Eye (tissue), 1 donor: ENCODE measurements at regions not wholly inside any gene's neighbourhood (a gene's known extent, or its start where the extent isn't known, plus 50 kb on each side); places are given as distances from the start of the nearest gene placed in this dataset.

Experiments
- DNase-seq: peaks from one replicate; pipeline ENCODE4 v3.0.0-alpha.2; 2015

DNA sequence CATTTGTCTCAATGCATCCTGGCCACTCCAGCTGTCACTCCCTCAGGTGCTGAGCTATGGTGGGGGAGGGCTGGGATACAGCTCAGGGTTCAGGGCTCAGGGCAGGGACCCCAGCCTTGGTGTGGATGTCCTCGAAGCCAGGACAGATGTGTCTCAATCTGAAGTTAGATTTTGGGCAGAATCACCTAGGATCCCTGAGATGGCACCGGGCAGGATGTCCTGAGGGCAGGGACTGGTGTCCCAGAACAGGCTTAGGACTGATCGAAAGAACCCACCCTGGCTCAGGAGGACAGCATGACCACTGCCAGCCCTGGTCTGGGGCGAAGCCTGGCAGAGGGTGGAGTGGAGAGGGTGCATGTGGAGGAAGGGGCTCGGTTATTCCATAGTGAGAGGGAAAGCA, 96.8 kb upstream of the THY1 start:
- DNase-seq, result no peak

- peak; percentile 86 for DNase-seq
These were observed 96.1 kb upstream of the THY1 start for GRCh38 chr11:119518746-119519730.

DNA sequence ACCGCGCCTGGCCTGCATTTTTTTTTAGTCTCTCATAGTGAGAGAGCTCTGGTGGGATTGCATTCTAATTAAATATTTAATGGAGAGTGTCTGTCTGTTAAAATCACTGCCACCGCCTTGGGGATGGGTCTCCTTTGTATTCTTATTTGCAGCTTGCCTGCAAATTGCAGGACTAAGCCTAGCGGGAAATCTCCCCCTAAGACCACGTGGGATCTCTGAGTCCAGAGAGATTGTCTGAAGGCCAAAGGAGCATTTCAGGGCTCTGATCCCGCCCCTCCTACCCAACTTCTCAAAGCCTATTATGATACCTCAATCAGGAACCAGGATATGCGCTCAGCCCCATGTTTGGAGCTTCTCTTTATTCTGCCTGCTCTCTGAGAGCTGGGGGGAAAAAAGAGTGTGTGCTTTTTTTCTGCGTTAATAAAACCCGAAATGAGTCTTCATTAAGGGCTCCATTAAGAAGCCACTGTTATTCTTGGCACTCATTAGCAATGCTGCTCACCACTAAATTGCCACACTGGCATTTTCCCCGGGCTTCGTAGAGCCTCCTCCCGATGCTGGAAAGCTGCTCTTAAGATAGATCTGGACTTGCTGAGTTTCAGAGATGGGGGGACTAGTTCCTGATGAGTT, 92.9 kb upstream of the THY1 start:
- no peak for DNase-seq

GRCh38 chr11:119513806-119514170, 90.8 kb upstream of the THY1 start:
- DNase-seq, result no peak

DNA sequence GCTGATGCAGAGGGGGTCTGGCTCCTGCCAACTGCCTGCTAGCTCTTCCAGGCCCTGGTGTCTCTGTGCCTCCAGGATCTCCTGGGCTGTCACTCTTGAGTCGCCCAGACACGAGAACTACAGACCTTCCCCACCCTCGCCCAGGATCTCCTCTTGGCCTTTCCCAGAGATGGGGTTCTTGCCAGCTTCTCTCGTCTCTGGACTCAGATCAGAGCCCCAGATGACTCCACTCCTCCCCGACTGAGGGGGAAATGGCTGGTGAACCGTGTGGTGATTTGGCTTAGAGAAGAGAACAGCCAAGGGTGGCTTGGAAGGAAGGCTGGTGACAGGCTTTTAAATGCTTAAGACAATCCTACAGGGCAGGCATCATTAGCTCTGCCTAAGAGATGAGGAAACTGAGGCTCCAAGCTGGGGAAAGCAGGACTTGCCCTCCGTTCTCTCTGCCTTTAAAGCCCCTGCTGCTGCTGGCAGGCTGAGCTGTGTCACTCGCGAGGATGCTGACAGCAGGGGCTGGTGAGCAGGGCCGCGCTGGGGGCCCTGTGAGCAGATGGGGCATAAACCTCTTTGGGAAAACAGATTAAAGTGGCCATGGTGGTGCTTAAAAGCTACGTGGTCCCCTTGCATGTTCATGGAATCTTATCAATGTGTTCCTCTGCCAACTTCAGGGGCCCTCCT, 90.3 kb upstream of the THY1 start:
- peak; percentile 27 for DNase-seq

DNA sequence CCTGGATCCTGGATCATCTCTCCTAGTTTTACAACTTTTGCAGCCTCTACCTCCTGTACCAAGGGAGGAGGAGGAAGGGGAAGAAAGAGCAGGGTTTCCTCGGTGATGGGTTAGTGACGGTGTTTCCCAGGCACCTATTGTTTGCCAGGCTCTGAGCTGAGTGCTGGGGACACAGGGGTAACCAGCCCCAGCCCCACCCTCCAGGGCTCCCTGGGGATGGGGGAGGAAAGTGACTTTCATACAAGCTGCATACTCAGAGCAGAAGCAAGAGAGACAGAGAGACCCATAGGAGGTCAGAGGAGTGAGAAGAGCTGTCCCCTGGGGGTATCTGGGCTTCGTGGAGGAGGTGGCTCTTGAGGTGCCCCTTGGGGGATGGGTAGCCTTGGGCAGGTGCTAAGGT, 89.4 kb upstream of the THY1 start:
- DNase-seq, result no peak

DNA sequence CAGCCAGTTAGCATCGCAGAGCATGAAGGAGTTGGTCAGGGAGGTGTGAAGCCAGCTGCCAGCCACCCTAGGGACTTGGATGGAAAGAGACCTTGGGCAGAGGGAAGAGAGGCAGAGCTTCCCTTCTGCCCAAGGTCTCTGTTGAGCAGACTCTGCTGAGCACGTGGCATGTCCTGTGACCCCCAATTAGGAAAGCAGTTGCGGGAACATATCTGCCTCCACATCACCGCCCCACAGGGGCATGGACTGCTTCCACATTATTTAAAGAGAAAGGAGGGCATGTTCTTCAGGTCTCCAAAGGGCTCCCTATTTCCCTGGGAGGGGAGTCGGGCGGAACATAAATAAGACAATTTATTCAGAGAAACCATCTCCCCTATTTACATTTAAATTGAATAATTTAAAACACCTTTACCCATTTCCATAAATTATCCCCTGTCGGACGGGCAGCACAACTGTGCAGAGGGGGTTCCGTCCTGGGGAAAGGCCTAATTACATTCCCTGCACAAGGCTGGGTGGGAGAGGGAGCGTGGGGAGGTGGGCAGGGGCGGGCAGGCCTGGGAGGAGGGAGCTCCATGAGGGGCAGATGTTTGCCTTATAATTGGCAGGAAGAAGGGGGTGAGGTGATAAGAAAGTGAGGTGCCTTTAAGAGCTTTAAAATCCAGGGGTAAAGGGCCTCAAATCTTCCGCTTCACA, 88.8 kb upstream of the THY1 start:
- no peak for DNase-seq

GRCh38 chr11:119509969-119510401, 87.0 kb upstream of the THY1 start:
- peak; percentile 35 for DNase-seq

DNA sequence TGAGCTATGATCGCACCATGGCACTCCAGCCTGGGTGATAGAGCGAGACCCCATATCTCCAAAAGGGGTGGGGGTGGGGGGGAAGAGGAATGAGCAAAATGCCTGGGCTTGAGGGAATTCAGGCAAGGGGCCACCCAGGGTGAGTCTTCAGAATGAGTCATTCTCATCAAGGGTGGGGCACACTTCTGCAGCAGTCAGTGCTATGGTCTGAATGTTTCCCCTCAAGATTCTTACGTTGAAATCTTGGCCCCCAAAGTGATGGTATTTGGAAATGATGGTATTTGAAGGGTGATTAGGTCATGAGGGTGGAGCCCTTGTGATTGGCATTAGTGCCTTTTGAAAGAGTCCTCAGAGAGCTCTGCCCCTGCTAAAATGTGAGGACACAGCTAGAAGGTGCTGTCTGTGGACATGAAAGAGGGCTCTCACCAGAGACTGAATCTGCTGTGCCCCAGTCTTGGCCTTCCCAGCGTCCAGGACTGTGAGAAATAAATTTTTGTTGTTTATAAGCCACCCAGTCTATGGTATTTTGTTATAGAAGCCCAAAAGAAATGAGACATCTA, 86.4 kb upstream of the THY1 start:
- no peak for DNase-seq

GRCh38 chr11:119506436-119506835, 83.5 kb upstream of the THY1 start:
- no peak for DNase-seq

- peak; percentile 78 for DNase-seq
These were observed 82.9 kb upstream of the THY1 start for GRCh38 chr11:119505861-119506260.

DNA sequence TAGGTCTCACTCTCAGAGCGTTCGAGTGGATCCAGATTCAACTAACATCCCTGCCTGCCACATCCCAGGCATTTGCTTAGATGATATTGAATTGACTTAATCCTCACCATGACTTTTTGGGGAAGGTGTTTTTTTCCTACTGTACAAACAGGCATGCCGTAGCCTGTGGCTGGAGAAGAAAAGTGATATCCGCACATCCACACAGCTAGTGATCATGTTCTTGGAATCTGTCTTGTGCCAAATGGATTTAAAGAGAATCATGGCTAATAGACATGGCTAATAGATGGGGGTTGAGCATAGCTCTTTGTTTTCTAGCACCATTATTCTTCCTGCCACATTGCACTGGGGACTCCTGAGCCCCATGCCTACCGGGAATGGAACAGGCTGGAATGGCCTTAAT, 82.1 kb upstream of the THY1 start:
- DNase-seq, result peak; percentile 35

GRCh38 chr11:119504371-119504770, 81.4 kb upstream of the THY1 start:
- DNase-seq, result no peak

- DNase-seq, result no peak
These were observed 78.9 kb upstream of the THY1 start for GRCh38 chr11:119501777-119502405.

GRCh38 chr11:119497717-119498116, 74.7 kb upstream of the THY1 start:
- DNase-seq, result no peak

GRCh38 chr11:119496997-119497396, 74.0 kb upstream of the THY1 start:
- no peak for DNase-seq

GRCh38 chr11:119496469-119496868, 73.5 kb upstream of the THY1 start:
- peak; percentile 31 for DNase-seq

GRCh38 chr11:119493712-119494111, 70.7 kb upstream of the THY1 start:
- DNase-seq, result peak; percentile 56

GRCh38 chr11:119491753-119492510, 69.0 kb upstream of the THY1 start:
- DNase-seq, result peak; percentile 67

DNA sequence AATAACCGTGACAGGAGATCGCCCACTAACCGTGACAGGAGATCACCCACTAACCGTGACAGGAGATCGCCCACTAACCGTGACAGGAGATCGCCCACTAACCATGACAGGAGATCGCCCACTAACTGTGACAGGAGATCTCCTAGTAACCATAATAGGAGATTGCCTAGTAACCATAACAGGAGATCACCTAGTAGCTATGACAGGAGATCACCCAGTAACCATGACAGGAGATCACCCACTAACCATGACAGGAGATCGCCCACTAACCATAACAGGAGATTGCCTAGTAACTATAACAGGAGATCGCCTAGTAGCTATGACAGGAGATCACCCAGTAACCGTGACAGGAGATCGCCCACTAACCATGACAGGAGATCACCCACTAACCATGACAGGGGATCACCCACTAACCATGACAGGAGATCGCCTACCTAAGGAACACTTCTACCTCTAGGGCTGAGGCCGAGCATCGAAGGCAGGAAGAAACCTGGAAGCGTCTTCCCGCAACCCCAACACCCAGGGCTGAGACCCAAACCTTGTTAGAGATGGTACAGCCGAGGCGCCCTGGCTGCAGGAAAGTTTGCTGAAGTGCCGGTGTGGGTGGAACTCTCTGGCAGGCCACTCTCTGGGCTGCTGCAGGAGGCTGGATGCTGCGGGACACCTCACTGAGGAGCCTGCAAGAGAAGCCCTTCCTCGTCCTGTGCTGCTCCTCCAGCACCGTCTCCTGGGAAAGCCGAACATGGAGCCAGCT, 67.5 kb upstream of the THY1 start:
- no peak for DNase-seq

GRCh38 chr11:119489087-119489486, 66.1 kb upstream of the THY1 start:
- DNase-seq, result no peak
